OCI-LY1 (cell line): ENCODE measurements at regions not wholly inside any gene's neighbourhood (a gene's known extent, or its start where the extent isn't known, plus 50 kb on each side); places are given as distances from the start of the nearest gene placed in this dataset.

Experiments used
- H2AFZ ChIP-seq: fragments of 200-600 bp; sonication (generic), shearing (Covaris generic); 2 replicates; pipeline ENCODE4 v1.6.0; 2014; ENCODE audit warnings: antibody characterized with exemption, mild to moderate bottlenecking, low read length
- H3F3A ChIP-seq: fragments of 200-600 bp; sonication (generic), shearing (Covaris generic); 2 replicates; pipeline ENCODE4 v1.6.0; 2014; ENCODE audit warnings: mild to moderate bottlenecking, antibody characterized with exemption, low read length, moderate library complexity; ENCODE audit not compliant: insufficient read depth
- H3K27ac ChIP-seq: fragments of 200-600 bp; sonication (generic); 2 replicates; pipeline ENCODE4 v1.5.1; 2014; ENCODE audit warnings: low read length, mixed run types, mild to moderate bottlenecking, low read depth; ENCODE audit not compliant: poor library complexity, severe bottlenecking
- H3K27me3 ChIP-seq: fragments of 200-600 bp; sonication (generic); 2 replicates; pipeline ENCODE4 v1.6.0; 2014; ENCODE audit warnings: antibody characterized with exemption, mild to moderate bottlenecking, low read length, moderate library complexity; ENCODE audit not compliant: insufficient read depth
- H3K36me3 ChIP-seq: fragments of 200-600 bp; sonication (generic); 2 replicates; pipeline ENCODE4 v1.6.1; 2014; ENCODE audit warnings: mild to moderate bottlenecking, antibody characterized with exemption, low read length, moderate library complexity, mixed read lengths; ENCODE audit not compliant: insufficient read depth
- H3K4me1 ChIP-seq: fragments of 200-600 bp; sonication (generic); 2 replicates; pipeline ENCODE4 v1.5.1; 2014; ENCODE audit warnings: mild to moderate bottlenecking, low read length, moderate library complexity; ENCODE audit not compliant: insufficient read depth, severe bottlenecking
- H3K4me2 ChIP-seq: fragments of 200-600 bp; sonication (generic), shearing (Covaris generic); 2 replicates; pipeline ENCODE4 v1.6.1; 2014; ENCODE audit warnings: low read length
- H3K4me3 ChIP-seq: fragments of 200-600 bp; sonication (generic); 2 replicates; pipeline ENCODE4 v1.5.1; 2014; ENCODE audit warnings: low read length, low read depth, mild to moderate bottlenecking, mixed read lengths; ENCODE audit not compliant: poor library complexity, severe bottlenecking
- H3K79me2 ChIP-seq: fragments of 200-600 bp; shearing (Covaris generic); 2 replicates; pipeline ENCODE4 v1.6.1; 2016; ENCODE audit warnings: mixed run types, low read length, mixed read lengths; ENCODE audit not compliant: insufficient read depth
- H3K9ac ChIP-seq: fragments of 200-600 bp; sonication (generic), shearing (Covaris generic); 2 replicates; pipeline ENCODE4 v1.6.1; 2014; ENCODE audit warnings: mild to moderate bottlenecking, low read length, mixed read lengths
- H3K9me2 ChIP-seq: fragments of 200-600 bp; sonication (generic), shearing (Covaris generic); 2 replicates; pipeline ENCODE4 v1.6.1; 2014; ENCODE audit warnings: low read depth, mild to moderate bottlenecking, low read length, mixed read lengths
- H3K9me3 ChIP-seq: fragments of 200-600 bp; shearing (Covaris generic); 2 replicates; pipeline ENCODE4 v1.6.1; 2014; ENCODE audit warnings: low read length, mixed read lengths
- H4K20me1 ChIP-seq: fragments of 200-600 bp; sonication (generic), shearing (Covaris generic); 2 replicates; pipeline ENCODE4 v1.6.0; 2016; ENCODE audit warnings: mild to moderate bottlenecking, low read length; ENCODE audit not compliant: insufficient read depth
- CTCF ChIP-seq: fragments of 200-600 bp; sonication (generic), shearing (Covaris generic); IDR thresholded peaks from 2 replicates; pipeline ENCODE4 v1.5.1; 2017; ENCODE audit warnings: mild to moderate bottlenecking, antibody characterized with exemption, low read length, moderate library complexity, mixed read lengths
- EZH2 ChIP-seq: fragments of 200-600 bp; sonication (generic), shearing (Covaris generic); IDR thresholded peaks from 2 replicates; pipeline ENCODE4 v1.8.0; 2017; ENCODE audit warnings: borderline replicate concordance, mixed run types, mild to moderate bottlenecking, antibody characterized with exemption, low read length, moderate library complexity, mixed read lengths

GRCh38 chr10:3865565-3865964, 80.6 kb upstream of the KLF6 start:
- Histone ChIP-seq H3K9me2 (no peaks in the 10 kb centered on the region), H3K79me2 (no peaks in the 10 kb centered on the region), H3K9ac (no peak overlapping the region), H3K4me2 (no peak overlapping the region), H3K9me3 (no peaks in the 10 kb centered on the region), H3K4me3 (no peak overlapping the region), H4K20me1 (no peaks in the 10 kb centered on the region), H3K27ac (no peak overlapping the region), H2AFZ (no peak overlapping the region), H3K27me3 (no peaks in the 10 kb centered on the region; the same call in 1 of the 2 replicates), H3F3A (no peaks in the 10 kb centered on the region), H3K36me3 (no peaks in the 10 kb centered on the region), H3K4me1 (no peaks in the 10 kb centered on the region)
- TF ChIP-seq CTCF (no peak), EZH2 (no peak)

GRCh38 chr10:3861795-3862194, 76.8 kb upstream of the KLF6 start:
- Histone ChIP-seq H2AFZ (no peak overlapping the region), H3K4me3 (no peak overlapping the region), H3K79me2 (no peaks in the 10 kb centered on the region), H3K4me2 (no peak overlapping the region), H3K9me3 (no peaks in the 10 kb centered on the region), H3F3A (no peaks in the 10 kb centered on the region), H3K4me1 (no peaks in the 10 kb centered on the region), H4K20me1 (no peaks in the 10 kb centered on the region), H3K36me3 (no peaks in the 10 kb centered on the region), H3K9ac (no peak overlapping the region), H3K27ac (no peak overlapping the region), H3K27me3 (no peaks in the 10 kb centered on the region; the same call in 1 of the 2 replicates), H3K9me2 (no peaks in the 10 kb centered on the region)
- TF ChIP-seq EZH2 (no peak), CTCF (no peak)

GRCh38 chr10:3858051-3858845, 73.2 kb upstream of the KLF6 start:
- Histone ChIP-seq H3K79me2 (no peaks in the 10 kb centered on the region), H3K9ac (no peak overlapping the region), H2AFZ (no peak overlapping the region), H3K9me3 (no peaks in the 10 kb centered on the region), H3K4me3 (no peak overlapping the region), H3K9me2 (no peaks in the 10 kb centered on the region), H3K27me3 (no peaks in the 10 kb centered on the region; the same call in 1 of the 2 replicates), H3K4me1 (no peaks in the 10 kb centered on the region), H3K27ac (no peak overlapping the region), H3F3A (no peaks in the 10 kb centered on the region), H4K20me1 (no peaks in the 10 kb centered on the region), H3K4me2 (no peak overlapping the region), H3K36me3 (no peaks in the 10 kb centered on the region)
- TF ChIP-seq CTCF, result no peak
- no peak for TF ChIP-seq EZH2
